ENCODE measurements at regions not wholly inside any gene's neighbourhood (a gene's known extent, or its start where the extent isn't known, plus 50 kb on each side); places are given as distances from the start of the nearest gene placed in this dataset.
A peak's percentile ranks its signal among the peaks of the same experiment; 100 is the strongest.
"Not testable (repeated sequence)": the region's sequence is repeated elsewhere in the genome, so short reads cannot be mapped to it uniquely, and the experiment has no call there.

DNA sequence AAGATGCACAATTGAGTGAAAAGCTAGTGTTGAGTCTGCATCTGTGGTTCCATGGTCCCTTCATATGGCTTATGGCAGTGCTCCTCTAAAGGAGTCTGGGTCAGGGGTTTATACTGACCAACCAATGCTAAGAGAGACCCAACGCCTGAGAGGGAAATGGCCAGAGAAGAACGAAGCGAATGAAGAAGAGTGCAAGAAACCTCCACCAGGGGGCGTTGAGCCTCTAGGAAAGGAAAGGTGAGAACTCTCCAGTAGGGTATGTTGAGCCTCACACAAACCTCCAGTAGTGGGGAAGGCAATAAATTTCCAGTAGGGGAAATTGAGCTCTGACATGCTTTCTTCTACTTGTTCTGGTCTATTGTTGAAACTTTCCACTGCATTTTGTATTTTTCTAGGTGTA, 470.6 kb downstream of the PRDM9 start:
- no peak for DNase-seq (ENCODE audit: low read depth)

DNA sequence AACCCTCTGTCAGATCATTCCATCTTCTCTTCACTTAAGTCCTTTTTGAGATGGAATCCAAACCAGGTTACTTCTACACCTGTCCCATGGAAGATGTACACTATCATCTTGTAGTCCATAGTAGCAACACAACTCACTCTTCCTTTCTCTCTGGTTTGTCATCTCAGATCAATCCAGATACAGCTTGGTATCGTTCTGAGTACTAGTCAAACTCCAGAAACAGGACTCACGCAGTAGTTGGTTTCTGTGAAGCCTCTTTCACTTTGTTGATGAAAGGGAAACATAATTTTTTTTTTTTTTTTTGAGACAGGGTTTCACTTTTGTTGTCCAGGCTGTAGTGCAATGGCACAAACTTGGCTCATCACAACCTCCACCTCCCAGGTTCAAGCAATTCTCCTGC, 484.0 kb downstream of the PRDM9 start:
- no peak for DNase-seq (ENCODE audit: low read depth)

DNA sequence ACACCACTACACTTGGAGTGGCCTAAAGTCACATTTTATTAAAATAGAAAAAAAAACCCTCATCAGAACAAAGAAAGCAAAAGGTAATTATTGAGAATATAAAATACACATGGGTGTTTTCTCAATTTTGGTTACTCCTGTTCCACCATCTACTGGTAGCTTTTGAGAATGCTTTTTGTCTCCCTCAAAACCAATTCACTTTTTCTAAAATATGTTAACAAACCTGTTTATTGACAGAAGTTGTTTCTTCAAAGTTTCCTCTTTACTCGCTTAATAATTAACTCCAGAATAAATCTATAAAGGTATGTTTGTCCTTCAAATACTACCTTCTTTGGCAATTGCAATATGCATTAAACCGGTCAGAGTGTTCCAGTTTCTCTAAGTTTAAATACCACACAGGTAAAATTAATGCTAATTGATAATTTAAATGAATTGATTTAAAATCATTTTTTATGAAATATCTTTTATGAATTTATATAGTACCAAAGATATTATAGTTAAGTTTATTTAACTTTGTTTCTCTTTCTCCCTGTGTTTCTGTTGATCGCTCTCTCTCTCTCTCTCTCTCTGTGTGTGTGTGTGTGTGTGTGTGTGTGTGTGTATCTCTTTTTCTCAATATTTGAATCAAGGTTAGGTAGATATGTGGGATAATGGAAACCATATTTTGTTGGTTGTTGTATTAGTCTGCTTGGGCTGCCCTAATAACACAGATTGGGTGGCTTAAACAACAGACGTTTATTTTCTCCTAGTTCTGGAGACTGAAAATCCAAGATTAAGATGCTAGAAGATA, 487.4 kb downstream of the PRDM9 start:
- DNase-seq (ENCODE audit: low read depth) = no peak

DNA sequence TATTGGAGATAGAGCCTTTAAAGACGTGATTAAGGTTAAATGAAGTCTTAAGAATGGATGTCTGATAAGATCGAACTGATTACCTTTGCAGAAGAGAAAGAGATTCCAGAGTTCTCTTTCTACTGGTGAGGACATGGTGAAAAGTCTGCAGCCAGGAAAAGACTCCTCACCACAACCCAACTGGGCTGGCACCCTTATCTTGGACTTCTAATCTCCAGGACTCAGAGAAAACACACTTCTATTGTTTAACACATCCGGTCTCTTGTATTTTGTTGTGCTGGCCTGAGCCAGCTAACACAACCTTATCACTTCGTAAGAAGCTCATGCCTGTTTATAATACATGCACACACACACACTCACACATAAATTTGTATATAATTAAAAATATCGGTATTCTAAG, 489.1 kb downstream of the PRDM9 start:
- no peak for DNase-seq (ENCODE audit: low read depth)

DNA sequence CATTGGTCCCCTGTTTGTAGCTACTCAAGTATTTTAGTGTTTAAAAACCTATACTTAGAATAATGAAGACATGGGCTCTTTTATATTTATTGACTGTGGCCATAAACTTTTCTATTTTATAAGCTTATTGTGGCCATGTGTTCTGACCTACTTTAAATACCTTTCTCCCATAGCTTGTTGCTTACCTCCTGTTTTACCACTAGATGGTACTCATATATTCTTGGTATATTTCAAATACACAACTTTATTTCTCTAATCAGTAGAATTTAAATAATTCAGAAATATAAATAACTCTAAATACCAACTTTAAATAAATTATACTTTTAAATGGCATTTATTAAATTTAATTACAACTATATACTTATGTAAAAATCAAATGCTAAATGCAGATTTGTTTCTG, 498.0 kb downstream of the PRDM9 start:
- DNase-seq (ENCODE audit: low read depth) = no peak

GRCh38 chr5:24017710-24018109, 510.3 kb downstream of the PRDM9 start:
- DNase-seq (ENCODE audit: low read depth) = not testable (repeated sequence)

DNA sequence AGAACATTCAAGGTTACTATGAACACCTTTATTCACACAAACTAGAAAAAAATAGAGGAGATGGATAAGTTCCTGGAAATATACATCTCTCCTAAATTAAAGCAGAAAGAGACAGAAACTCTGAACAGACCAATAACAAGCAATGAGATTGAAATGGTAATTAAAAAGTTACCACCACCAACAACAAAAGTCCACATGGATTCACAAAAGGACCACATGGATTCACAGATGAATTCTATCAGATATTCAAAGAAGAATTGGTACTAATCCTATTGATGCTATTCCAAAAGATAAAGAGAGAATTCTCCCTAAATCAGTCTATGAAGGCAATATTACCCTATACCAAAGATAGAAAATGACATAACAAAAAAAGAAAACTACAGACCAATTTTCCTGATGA, 518.9 kb downstream of the PRDM9 start:
- DNase-seq (ENCODE audit: low read depth) = no peak

- no peak for DNase-seq (ENCODE audit: low read depth)
Observed at GRCh38 chr5:24042688-24043087, 535.3 kb downstream of the PRDM9 start.

DNA sequence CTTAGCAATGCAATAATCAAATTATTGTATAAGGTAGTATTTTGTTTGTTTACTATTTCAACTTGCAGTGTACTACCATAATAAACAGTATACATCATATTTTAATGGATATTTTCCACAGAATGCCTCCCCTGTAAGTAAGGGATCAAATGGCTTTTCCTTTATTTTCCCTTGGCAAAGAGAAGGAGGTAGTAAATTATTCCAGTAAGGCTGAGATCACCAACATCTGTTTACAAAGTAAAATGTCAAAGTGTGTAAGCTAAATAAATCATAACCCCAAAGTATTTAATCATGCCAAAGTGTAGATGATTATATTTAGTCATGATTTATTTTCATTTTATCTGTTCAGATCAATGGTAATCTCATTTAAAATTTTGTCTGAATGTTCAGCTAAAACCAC, 537.6 kb downstream of the PRDM9 start:
- no peak for DNase-seq (ENCODE audit: low read depth)

- DNase-seq (ENCODE audit: low read depth) = no peak
Observed at GRCh38 chr5:24053737-24054136, 546.3 kb downstream of the PRDM9 start.

DNA sequence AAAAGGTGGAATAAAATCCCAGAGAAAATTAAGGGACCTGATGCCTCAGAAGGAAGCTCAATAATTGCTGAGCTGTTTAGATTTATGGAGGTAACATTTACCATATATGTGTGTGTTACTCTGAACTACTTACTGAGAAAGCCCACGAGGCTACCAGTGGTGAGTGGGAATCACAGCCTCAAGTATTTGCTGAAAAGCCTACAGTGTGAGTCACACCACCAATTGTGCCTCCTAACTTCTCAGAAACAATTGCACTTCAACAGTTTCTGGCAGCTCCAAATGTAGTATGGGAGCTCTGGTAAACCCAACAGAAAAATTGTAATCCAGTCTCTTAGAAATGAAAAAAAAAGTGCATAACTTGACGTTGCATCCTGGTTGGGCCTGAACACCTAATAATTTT, 551.6 kb downstream of the PRDM9 start:
- DNase-seq (ENCODE audit: low read depth) = no peak

DNA sequence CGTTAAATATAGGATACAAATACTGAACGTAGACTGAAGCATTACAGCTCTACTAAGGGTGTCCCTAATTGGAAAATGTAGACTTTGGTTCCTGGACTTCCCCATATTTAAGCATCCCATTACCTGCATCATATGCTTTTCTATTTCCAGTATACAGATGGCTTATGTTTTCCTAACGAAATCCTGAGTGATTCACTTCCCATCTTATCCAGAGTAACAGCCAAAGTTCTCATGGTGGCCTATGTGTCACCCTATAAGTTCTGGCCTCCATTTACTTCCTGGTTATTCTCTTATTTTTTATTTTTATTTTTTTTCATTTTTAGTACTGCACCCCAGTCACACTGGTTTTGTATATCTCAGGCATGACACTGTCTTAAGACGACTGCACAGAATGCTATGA, 552.3 kb downstream of the PRDM9 start:
- no peak for DNase-seq (ENCODE audit: low read depth)

DNA sequence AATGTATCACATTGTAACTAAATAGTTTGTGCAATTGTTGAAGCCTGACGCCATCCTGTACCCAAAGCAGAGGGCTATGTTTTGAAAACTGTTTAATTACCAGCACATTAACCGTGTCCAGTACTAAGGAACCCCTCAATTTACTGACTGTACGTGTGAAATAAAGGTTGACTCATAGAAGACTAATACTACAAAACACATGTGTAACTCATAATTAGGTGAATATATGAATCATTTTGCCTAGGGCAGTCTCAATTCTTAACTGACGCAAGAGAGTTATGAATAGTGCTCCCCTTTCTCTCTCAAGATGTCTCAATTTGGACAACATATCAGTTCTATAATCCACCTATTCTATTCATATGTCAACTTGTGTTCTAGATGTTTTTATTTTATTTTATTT, 558.4 kb downstream of the PRDM9 start:
- DNase-seq (ENCODE audit: low read depth) = no peak

GRCh38 chr5:24067208-24067607, 559.8 kb downstream of the PRDM9 start:
- no peak for DNase-seq (ENCODE audit: low read depth)

DNA sequence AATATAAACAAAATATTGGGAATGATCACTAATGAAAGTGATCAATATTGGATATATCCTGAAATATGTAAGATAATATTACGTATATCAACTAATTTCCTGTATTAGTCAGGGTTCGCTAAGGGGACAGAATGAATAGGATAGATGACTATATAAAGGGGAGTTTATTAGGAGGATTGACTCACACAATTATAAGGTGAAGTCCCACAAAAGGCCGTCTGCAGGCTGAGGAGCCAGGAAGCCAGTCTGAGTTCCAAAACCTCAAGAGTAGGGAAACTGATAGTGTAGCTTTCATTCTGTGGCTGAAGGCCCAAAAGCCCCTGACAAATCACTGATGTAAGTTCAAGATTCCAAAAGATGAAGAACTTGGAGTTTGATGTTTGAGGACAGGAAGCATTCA, 561.1 kb downstream of the PRDM9 start:
- DNase-seq (ENCODE audit: low read depth) = no peak

- DNase-seq (ENCODE audit: low read depth) = no peak
Observed at GRCh38 chr5:24073107-24073506, 565.7 kb downstream of the PRDM9 start.

DNA sequence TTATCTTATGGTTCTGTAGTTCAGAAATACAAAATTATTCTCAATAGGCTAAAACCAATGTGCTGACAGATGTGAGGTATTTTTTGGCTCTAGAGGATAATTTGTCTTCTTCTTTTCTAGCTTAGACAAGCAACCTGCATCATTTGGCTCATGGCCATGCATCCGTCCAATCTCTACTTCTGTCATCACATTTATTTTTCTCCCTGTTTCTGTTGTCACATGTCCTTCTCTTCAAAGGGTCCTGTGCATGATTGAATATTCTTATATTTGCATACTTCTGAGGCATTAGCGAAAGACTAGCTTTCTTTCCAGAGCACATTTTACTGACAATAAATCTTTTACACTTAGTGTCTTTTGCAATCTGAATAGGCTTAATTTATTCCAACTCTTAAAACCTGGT, 564.7 kb downstream of the CDH10 start:
- DNase-seq (ENCODE audit: low read depth) = no peak

GRCh38 chr5:24094081-24094679, 550.6 kb downstream of the CDH10 start:
- DNase-seq (ENCODE audit: low read depth) = no peak

DNA sequence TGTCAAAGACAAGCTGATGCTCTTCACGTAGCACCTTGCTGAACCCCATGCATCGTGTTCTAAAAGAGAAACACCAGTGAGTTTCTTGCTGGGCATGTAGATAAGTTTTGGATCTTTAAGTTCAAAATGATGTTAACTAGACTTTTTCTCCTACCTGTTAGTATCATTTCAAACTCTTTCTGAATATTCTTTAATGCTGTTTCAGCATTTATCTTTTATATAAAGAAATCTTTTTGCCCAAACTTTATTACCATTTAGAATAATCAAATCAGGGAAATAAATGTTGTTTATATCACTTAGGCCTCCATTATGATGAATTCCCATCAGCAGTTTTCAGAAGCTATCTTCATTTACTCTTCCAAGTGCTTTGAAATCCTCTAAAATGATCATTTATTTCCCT, 542.8 kb downstream of the CDH10 start:
- no peak for DNase-seq (ENCODE audit: low read depth)

GRCh38 chr5:24103451-24104023, 541.2 kb downstream of the CDH10 start:
- no peak for DNase-seq (ENCODE audit: low read depth)

DNA sequence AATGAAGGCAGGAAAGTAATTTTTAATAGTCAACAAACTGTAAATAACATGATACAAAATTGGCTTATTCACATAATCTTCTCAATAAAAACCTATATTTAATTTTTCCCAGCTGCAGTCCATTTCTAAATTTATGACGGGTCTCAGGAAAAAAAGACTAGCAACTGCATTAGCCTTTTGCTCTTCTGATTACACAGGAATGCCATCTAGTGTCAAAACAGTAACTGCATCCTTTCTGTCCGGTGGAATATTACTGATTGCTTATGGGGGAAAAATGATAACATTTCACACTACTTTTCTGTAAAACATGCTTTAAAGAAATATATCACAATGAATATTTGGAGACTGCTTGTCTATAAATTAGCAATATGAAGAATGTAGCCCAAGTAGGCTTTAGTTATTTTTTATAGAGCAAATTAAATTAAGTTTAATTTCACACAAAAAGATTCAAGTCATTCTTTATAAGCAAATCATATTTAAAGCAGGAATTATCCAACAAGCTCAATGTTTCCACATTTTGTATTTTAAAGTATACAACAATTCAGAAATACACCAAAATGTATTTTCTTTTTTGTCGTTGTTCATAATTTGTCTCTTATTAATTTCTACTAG, 534.7 kb downstream of the CDH10 start:
- DNase-seq (ENCODE audit: low read depth) = peak; percentile 2

GRCh38 chr5:24112420-24112819, 532.4 kb downstream of the CDH10 start:
- no peak for DNase-seq (ENCODE audit: low read depth)

- DNase-seq (ENCODE audit: low read depth) = no peak
Observed at GRCh38 chr5:24118351-24118750, 526.4 kb downstream of the CDH10 start.
